ENCODE measurements at regions not wholly inside any gene's neighbourhood (a gene's known extent, or its start where the extent isn't known, plus 50 kb on each side); places are given as distances from the start of the nearest gene placed in this dataset.
A peak's percentile ranks its signal among the peaks of the same experiment; 100 is the strongest.

GRCh38 chr9:13444245-13445102 lies 165.0 kb upstream of the MPDZ start:
- no peak overlapping the region for H3K27ac Mint-ChIP-seq
- 82 to 93% methylated on average over 3 to 9 of the region's 10 CpGs for WGBS, 2 experiments (ENCODE audit: insufficient coverage in 1 of 2, insufficient read length in 1 of 2)
- DNase-seq = no peak
- H3K4me3 ChIP-seq (ENCODE audit: low read length) = no peak overlapping the region
- H3K27ac ChIP-seq (ENCODE audit: low read depth, low read length) = no peak overlapping the region
- no peaks in the 10 kb centered on the region for H3K9me3 Mint-ChIP-seq
- H3K4me1 ChIP-seq (ENCODE audit: control insufficient read depth, insufficient read depth, low read length) = peaks cover 10% of the 10 kb centered on the region
- no peaks in the 10 kb centered on the region for H3K36me3 ChIP-seq (ENCODE audit: control insufficient read depth, insufficient read depth, low read length)
- no peaks in the 10 kb centered on the region for H3K9me3 ChIP-seq (ENCODE audit: control insufficient read depth, low read length)
- no peaks in the 10 kb centered on the region for H3K27me3 Mint-ChIP-seq (ENCODE audit: insufficient read depth)
- peaks cover 11% of the 10 kb centered on the region for H3K4me1 Mint-ChIP-seq
- H3K36me3 Mint-ChIP-seq (ENCODE audit: low read depth) = no peaks in the 10 kb centered on the region
- H3K4me3 Mint-ChIP-seq = no peak overlapping the region
- no peaks in the 10 kb centered on the region for H3K27me3 ChIP-seq (ENCODE audit: control insufficient read depth, insufficient read depth, low read length, poor library complexity, severe bottlenecking)
- no peak overlapping the region for H3K9ac ChIP-seq (ENCODE audit: extremely low read depth, low read length, poor library complexity, severe bottlenecking)
- no peak for TF ChIP-seq CTCF (conservative IDR thresholded peaks at IDR 0.05)

- Mint-ChIP-seq H3K27ac (no peak overlapping the region), H3K9me3 (no peaks in the 10 kb centered on the region), H3K4me1 (peaks cover 13% of the 10 kb centered on the region), H3K27me3 (ENCODE audit: insufficient read depth) (no peaks in the 10 kb centered on the region), H3K4me3 (no peak overlapping the region), H3K36me3 (ENCODE audit: low read depth) (no peaks in the 10 kb centered on the region)
- no peaks in the 10 kb centered on the region for H3K27me3 ChIP-seq (ENCODE audit: control insufficient read depth, insufficient read depth, low read length, poor library complexity, severe bottlenecking)
- no peak for DNase-seq
- H3K9me3 ChIP-seq (ENCODE audit: control insufficient read depth, low read length) = no peaks in the 10 kb centered on the region
- H3K36me3 ChIP-seq (ENCODE audit: control insufficient read depth, insufficient read depth, low read length) = no peaks in the 10 kb centered on the region
- H3K4me3 ChIP-seq (ENCODE audit: low read length) = no peak overlapping the region
- 88 to 92% methylated on average over 9 to 15 of the region's 18 CpGs for WGBS, 2 experiments (ENCODE audit: insufficient coverage in 1 of 2, insufficient read length in 1 of 2)
- peaks cover 10% of the 10 kb centered on the region for H3K4me1 ChIP-seq (ENCODE audit: control insufficient read depth, insufficient read depth, low read length)
- no peak for TF ChIP-seq CTCF (conservative IDR thresholded peaks at IDR 0.05)
- H3K9ac ChIP-seq (ENCODE audit: extremely low read depth, low read length, poor library complexity, severe bottlenecking) = no peak overlapping the region
- H3K27ac ChIP-seq (ENCODE audit: low read depth, low read length) = peak overlapping the region; percentile 64
Observed at GRCh38 chr9:13443346-13444244, 164.1 kb upstream of the MPDZ start.

GRCh38 chr9:13439685-13440476 lies 160.4 kb upstream of the MPDZ start:
- no peaks in the 10 kb centered on the region for H3K36me3 ChIP-seq (ENCODE audit: control insufficient read depth, insufficient read depth, low read length)
- Mint-ChIP-seq H3K9me3 (no peaks in the 10 kb centered on the region), H3K4me3 (no peak overlapping the region), H3K27ac (no peak overlapping the region), H3K36me3 (ENCODE audit: low read depth) (no peaks in the 10 kb centered on the region), H3K4me1 (peaks cover 11% of the 10 kb centered on the region), H3K27me3 (ENCODE audit: insufficient read depth) (no peaks in the 10 kb centered on the region)
- no peaks in the 10 kb centered on the region for H3K27me3 ChIP-seq (ENCODE audit: control insufficient read depth, insufficient read depth, low read length, poor library complexity, severe bottlenecking)
- WGBS, 2 experiments (ENCODE audit: insufficient coverage in 1 of 2, insufficient read length in 1 of 2) = 87 to 100% methylated on average over 1 to 3 of the region's 3 CpGs
- no peak overlapping the region for H3K9ac ChIP-seq (ENCODE audit: extremely low read depth, low read length, poor library complexity, severe bottlenecking)
- DNase-seq = no peak
- no peaks in the 10 kb centered on the region for H3K9me3 ChIP-seq (ENCODE audit: control insufficient read depth, low read length)
- no peak overlapping the region for H3K27ac ChIP-seq (ENCODE audit: low read depth, low read length)
- H3K4me3 ChIP-seq (ENCODE audit: low read length) = no peak overlapping the region
- TF ChIP-seq CTCF (conservative IDR thresholded peaks at IDR 0.05) = no peak
- peaks cover 6% of the 10 kb centered on the region for H3K4me1 ChIP-seq (ENCODE audit: control insufficient read depth, insufficient read depth, low read length)
